HG03432 (cell line): ENCODE measurements at regions not wholly inside any gene's neighbourhood (a gene's known extent, or its start where the extent isn't known, plus 50 kb on each side); places are given as distances from the start of the nearest gene placed in this dataset.
"Not testable (repeated sequence)": the region's sequence is repeated elsewhere in the genome, so short reads cannot be mapped to it uniquely, and the experiment has no call there.

Source experiments
- ATAC-seq: cut with Tn5 transposase; IDR thresholded peaks from one replicate; pipeline ENCODE4 v1.9.1; 2021; ENCODE audit warnings: mild to moderate bottlenecking, moderate library complexity; ENCODE audit not compliant: unreplicated experiment

GRCh38 chr2:34787341-34787740, 1188.2 kb upstream of the FAM98A start:
- no peak for ATAC-seq

GRCh38 chr2:34785206-34785785, 1186.2 kb upstream of the FAM98A start:
- no peak for ATAC-seq

GRCh38 chr2:34784701-34785100, 1185.6 kb upstream of the FAM98A start:
- no peak for ATAC-seq

DNA sequence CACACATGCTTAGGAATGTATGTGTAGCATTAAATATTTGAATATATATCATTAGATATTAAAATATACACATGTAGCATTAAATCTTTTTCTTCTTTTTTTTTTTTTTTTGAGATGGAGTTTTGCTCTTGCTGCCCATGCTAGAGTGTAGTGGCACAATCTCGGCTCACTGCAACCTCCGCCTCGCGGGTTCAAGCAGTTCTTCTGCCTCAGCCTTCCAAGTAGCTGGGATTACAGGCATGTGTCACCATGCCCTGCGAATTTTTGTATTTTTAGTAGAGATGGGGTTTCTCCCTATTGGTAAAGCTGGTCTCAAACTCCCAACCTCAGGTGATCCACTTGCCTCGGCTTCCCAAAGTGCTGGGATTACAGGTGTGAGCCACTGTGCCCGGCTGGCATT, 1151.6 kb upstream of the FAM98A start:
- ATAC-seq: not testable (repeated sequence)

DNA sequence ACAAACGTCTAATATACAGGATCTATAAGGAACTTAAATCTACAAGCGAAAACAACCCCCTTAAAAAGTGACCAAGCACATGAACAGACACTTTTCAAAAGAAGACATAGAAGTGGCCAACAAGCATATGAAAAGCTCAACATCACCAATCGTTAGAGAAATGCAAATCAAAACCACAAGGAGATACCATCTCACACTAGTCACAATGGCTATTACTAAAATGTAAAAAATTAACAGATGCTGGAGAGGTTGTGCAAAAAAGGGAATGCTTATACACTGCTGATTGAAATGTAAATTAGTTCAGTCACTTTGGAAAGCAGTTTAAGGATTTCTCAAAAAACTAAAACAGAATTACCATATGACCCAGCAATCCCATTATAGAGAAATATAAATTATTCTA, 1148.5 kb upstream of the FAM98A start:
- no peak for ATAC-seq

DNA sequence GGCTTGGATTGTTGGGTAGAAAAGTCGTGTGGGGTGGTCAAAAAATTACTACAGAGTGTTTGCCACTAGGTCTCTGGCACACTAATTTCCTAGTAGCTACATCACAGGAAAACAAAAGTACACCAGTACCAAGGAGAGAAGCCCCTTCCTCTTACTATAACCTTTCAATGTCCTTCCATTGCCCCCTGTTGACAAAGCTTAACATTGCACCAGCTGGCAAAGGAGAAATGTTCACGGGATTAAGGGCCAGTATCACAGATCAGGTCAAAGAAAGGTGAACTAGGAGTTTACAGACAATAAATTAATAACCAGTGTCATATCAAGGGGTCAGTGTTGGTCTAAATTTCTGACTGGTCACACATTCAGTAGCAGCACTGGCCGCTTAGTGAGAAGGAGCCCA, 1139.6 kb upstream of the FAM98A start:
- no peak for ATAC-seq

DNA sequence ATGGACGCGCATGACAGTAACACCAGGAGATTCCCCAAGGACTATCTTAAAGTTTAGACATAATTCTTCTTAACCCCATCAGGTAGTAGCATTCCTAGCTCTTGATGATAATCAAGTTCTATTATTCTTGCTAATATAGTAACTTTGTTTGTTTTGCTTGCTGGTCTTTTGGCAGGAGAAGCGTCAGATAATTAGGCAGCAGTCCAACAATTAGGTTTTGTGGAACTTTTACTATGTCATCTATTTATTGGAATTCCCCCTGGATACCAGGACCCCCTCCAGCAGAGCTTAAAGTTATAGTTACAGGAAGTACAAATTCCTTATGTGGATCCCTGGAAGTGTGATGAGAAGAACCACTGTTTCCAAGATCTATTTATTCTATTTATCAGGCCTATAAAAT, 1138.0 kb upstream of the FAM98A start:
- no peak for ATAC-seq

GRCh38 chr2:34736482-34736881, 1137.4 kb upstream of the FAM98A start:
- peak; percentile 68 for ATAC-seq

- ATAC-seq: no peak
Measured at GRCh38 chr2:34734662-34735061, 1135.6 kb upstream of the FAM98A start.

- no peak for ATAC-seq
Measured at GRCh38 chr2:34734042-34734441, 1134.9 kb upstream of the FAM98A start.

- ATAC-seq: no peak
Measured at GRCh38 chr2:34731292-34731691, 1132.2 kb upstream of the FAM98A start.

GRCh38 chr2:34729845-34730244, 1130.7 kb upstream of the FAM98A start:
- no peak for ATAC-seq

DNA sequence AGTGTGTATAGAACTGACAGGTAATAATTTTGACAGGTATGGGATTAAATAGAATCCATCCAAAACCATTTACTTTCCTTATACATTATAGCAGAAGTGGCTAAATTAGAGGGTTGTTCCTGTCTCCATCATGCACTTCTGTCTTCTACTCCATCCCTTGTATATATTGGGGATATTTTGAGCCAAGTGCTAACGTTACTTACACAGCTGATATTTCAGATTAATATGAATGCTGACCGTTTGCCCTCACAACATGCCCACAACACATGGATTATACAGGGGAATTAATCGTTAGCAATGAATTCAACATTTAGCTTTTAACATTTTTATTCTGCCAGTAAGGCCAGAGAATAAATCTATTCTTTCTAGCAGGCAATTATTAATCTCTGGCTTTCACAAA, 1125.0 kb upstream of the FAM98A start:
- ATAC-seq: no peak

- no peak for ATAC-seq
Measured at GRCh38 chr2:34723683-34724082, 1124.6 kb upstream of the FAM98A start.

- ATAC-seq: no peak
Measured at GRCh38 chr2:34719206-34719605, 1120.1 kb upstream of the FAM98A start.

DNA sequence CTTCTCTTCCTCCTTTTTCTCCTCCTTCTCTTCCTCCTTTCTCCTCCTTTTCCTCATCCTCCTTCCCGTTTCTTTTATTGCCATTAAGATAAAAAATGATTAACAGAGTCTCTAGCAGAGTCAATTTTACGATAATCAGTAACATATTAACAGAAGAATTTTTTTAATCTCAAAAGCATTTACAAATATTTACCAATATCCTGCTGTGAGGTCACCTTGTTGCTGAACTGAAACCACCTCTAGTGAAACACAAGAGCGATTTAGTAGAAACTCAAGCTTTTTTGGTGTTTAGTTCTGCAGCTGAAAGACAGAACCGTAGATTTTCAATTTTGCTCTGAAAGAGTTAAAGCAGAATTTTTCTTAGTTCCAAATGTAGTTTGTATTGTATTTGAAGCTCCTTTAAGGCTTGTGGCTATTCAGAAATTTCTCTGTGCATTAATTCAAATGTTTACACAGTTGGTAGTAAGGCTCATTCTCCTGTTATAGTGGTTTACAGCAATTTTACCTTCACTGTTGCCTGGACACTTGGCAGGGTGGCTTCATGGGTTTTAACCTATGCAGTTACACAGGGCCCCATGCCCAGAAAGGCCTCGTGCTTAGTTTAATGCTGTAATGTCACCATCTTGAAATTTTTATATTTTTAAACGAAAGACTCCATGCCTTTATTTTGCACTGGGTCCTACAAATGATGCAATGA, 1106.6 kb upstream of the FAM98A start:
- ATAC-seq: peak; percentile 90

DNA sequence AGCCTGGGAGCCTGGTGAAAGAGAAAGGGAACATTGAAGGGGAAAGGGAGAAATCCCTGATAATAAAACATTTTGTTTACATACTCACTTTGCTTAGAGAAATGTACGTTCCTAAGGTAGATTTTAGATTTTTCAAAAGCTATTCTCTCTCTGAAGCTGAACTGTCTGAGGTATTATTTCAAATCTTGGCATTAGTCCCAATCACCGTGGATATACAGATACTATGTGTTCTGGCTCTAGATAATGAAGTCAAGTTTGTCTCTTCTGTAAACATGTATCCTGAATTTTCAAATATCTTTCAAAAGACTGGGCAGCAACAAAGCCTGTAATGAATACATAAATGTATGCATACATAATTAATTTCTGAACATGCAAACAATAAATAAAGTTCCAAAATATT, 1104.2 kb upstream of the FAM98A start:
- ATAC-seq: no peak

- not testable (repeated sequence) for ATAC-seq
Measured at GRCh38 chr2:34702391-34702790, 1103.3 kb upstream of the FAM98A start.

DNA sequence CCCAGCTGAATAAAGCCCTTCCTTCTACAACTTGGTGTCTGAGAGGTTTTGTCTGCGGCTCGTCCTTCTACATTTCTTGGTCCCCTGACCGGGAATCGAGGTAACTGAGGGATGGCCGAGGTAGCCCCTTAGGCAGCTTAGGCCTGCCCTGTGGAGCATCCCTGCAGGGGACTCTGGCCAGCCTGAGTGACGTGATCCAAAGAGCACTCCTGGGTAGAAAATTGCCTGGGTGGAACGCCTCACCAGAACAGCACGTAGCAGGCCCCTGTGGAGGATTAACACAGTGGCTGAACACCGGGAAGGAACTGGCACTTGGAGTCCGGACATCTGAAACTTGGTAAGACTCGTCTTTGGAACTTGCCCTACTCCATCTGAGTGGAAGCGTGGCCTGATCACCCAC, 1078.5 kb upstream of the FAM98A start:
- ATAC-seq: peak; percentile 44

- ATAC-seq: peak; percentile 61
Measured at GRCh38 chr2:34677119-34677531, 1078.0 kb upstream of the FAM98A start.

DNA sequence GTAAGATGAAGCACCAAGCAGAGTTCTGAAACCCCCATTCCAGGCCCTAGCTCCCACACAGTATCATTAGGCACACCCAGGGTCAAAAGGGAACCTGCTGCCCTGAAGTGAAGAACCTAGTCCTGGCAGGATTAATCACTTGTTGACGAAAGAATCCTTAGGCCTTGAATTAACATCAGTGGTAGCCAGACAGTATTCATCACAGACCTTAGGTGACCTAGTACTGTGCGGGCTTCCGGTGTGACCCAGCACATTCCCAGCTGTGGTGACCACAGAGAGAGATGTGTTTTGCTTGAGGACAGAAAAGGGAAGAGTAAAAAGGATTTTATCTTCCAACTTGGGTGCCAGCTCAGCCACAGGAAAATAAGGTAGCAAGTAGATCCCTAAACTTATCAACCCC, 1071.4 kb upstream of the FAM98A start:
- ATAC-seq: no peak

GRCh38 chr2:34666821-34667220, 1067.7 kb upstream of the FAM98A start:
- ATAC-seq: no peak

GRCh38 chr2:34664266-34664665, 1065.2 kb upstream of the FAM98A start:
- no peak for ATAC-seq
